IMR-90 (cell line): ENCODE measurements at regions not wholly inside any gene's neighbourhood (a gene's known extent, or its start where the extent isn't known, plus 50 kb on each side); places are given as distances from the start of the nearest gene placed in this dataset.

Experiments used
- ATAC-seq: fragments of 200-7000 bp; cut with Tn5 transposase; 2 replicates; pipeline ENCODE4 v1.9.1; 2020; ENCODE audit warnings: low read depth, mild to moderate bottlenecking, moderate library complexity
- BruUV-seq: library from RNA; stranded (reverse); fragments of 400-500 nt; replicated peaks from 2 replicates; lab custom pipeline; 2021; lab: Mats Ljungman, UMichigan
- CTCF ChIA-PET: fragments of 300-600 bp; formaldehyde crosslinking; extraction: SDS; loops from one replicate; lab custom pipeline; 2021; ENCODE audit warnings: antibody characterized with exemption; lab: Yijun Ruan, JAX
- POLR2A ChIA-PET: fragments of 300-600 bp; sonication (Branson Sonifier 250); formaldehyde crosslinking; loops from one replicate; lab custom pipeline; 2022; ENCODE audit warnings: antibody characterized with exemption; ENCODE audit not compliant: unreplicated experiment; lab: Charles Lee
- DNase-seq: peaks from one replicate; pipeline ENCODE4 v3.0.0; 2013
- H2AFZ ChIP-seq: replicated peaks from 2 replicates; pipeline ENCODE3; 2013; ENCODE audit warnings: low read length, mild to moderate bottlenecking; ENCODE audit not compliant: poor library complexity
- H2AK5ac ChIP-seq: 2 replicates; pipeline ENCODE4 v1.6.1; 2013; ENCODE audit warnings: low read depth, low read length, inconsistent platforms
- H2AK9ac ChIP-seq: replicated peaks from 2 replicates; pipeline ENCODE3; 2013; ENCODE audit warnings: mild to moderate bottlenecking, low read depth, low read length, moderate library complexity; ENCODE audit not compliant: poor library complexity
- H2BK120ac ChIP-seq: 2 replicates; pipeline ENCODE4 v1.6.1; 2013; ENCODE audit warnings: low read depth, low read length, inconsistent platforms
- H2BK15ac ChIP-seq: 3 replicates; pipeline ENCODE4 v1.6.1; 2013; ENCODE audit warnings: low read depth, low read length, inconsistent platforms
- H2BK20ac ChIP-seq: 2 replicates; pipeline ENCODE4 v1.6.1; 2013; ENCODE audit warnings: low read depth, mild to moderate bottlenecking, inconsistent platforms, low read length, moderate library complexity
- H2BK5ac ChIP-seq: 2 replicates; pipeline ENCODE4 v1.6.1; 2013; ENCODE audit warnings: mild to moderate bottlenecking, low read depth, low read length, inconsistent platforms; ENCODE audit not compliant: poor library complexity, severe bottlenecking
- H3K14ac ChIP-seq: replicated peaks from 2 replicates; pipeline ENCODE4 v1.6.1; 2013; ENCODE audit warnings: low read depth, low read length, inconsistent platforms
- H3K18ac ChIP-seq: 2 replicates; pipeline ENCODE4 v1.6.1; 2013; ENCODE audit warnings: low read depth, low read length, control low read depth
- H3K23ac ChIP-seq: 2 replicates; pipeline ENCODE4 v1.6.1; 2013; ENCODE audit warnings: low read depth, low read length, inconsistent platforms
- H3K27ac ChIP-seq: 2 replicates; pipeline ENCODE4 v1.5.1; 2013; ENCODE audit warnings: mild to moderate bottlenecking, control low read depth, low read length; ENCODE audit not compliant: insufficient read depth
- H3K27me3 ChIP-seq: 2 replicates; pipeline ENCODE4 v1.6.1; 2013; ENCODE audit warnings: low read length; ENCODE audit not compliant: control insufficient read depth, insufficient read depth
- H3K36me3 ChIP-seq: 2 replicates; pipeline ENCODE4 v1.6.1; 2013; ENCODE audit warnings: low read length, mixed read lengths; ENCODE audit not compliant: control insufficient read depth, insufficient read depth
- H3K4ac ChIP-seq: 2 replicates; pipeline ENCODE4 v1.6.1; 2013; ENCODE audit warnings: low read depth, low read length, inconsistent platforms
- H3K4me1 ChIP-seq: 2 replicates; pipeline ENCODE4 v1.6.1; 2013; ENCODE audit warnings: low read length, mixed read lengths; ENCODE audit not compliant: control insufficient read depth, insufficient read depth
- H3K4me2 ChIP-seq: 2 replicates; pipeline ENCODE4 v1.6.1; 2013; ENCODE audit warnings: low read depth, mild to moderate bottlenecking, control low read depth, low read length, moderate library complexity
- H3K4me3 ChIP-seq: 2 replicates; pipeline ENCODE4 v1.5.1; 2013; ENCODE audit warnings: low read depth, mild to moderate bottlenecking, control low read depth, low read length, moderate library complexity; ENCODE audit not compliant: insufficient read depth
- H3K56ac ChIP-seq: 2 replicates; pipeline ENCODE4 v1.6.1; 2013; ENCODE audit warnings: low read length, inconsistent platforms; ENCODE audit not compliant: insufficient read depth; ENCODE audit errors: extremely low read depth
- H3K79me1 ChIP-seq, 2 experiments: 2 replicates each; pipeline ENCODE4 v1.6.1; 2013; ENCODE audit warnings: low read length in 2 of 2, inconsistent platforms in 1 of 2, low read depth in 1 of 2
- H3K9ac ChIP-seq: 2 replicates; pipeline ENCODE4 v1.6.1; 2013; ENCODE audit warnings: low read depth, low read length, control low read depth
- H3K9me1 ChIP-seq: 2 replicates; pipeline ENCODE4 v1.6.1; 2013; ENCODE audit warnings: low read length, inconsistent platforms; ENCODE audit not compliant: insufficient read depth
- H3K9me3 ChIP-seq: 2 replicates; pipeline ENCODE4 v1.6.1; 2013; ENCODE audit warnings: low read length; ENCODE audit not compliant: control insufficient read depth, insufficient read depth
- H4K20me1 ChIP-seq: 2 replicates; pipeline ENCODE4 v1.6.1; 2013; ENCODE audit warnings: low read length, inconsistent platforms; ENCODE audit not compliant: insufficient read depth
- H4K5ac ChIP-seq: 2 replicates; pipeline ENCODE4 v1.6.1; 2013; ENCODE audit warnings: mild to moderate bottlenecking, low read depth, low read length, control low read depth
- H4K8ac ChIP-seq, 2 experiments: 2 replicates each; pipeline ENCODE4 v1.6.1; 2013; ENCODE audit warnings: low read depth in 2 of 2, low read length in 2 of 2, control low read depth in 1 of 2, inconsistent platforms in 1 of 2
- H4K91ac ChIP-seq: 2 replicates; pipeline ENCODE4 v1.6.1; 2013; ENCODE audit warnings: low read depth, low read length, inconsistent platforms; ENCODE audit not compliant: insufficient read depth
- BHLHE40 ChIP-seq: fragments of 150-350 bp; IDR thresholded peaks from 2 replicates; pipeline ENCODE4 v1.6.1; 2016; ENCODE audit warnings: mild to moderate bottlenecking, low read depth, low read length
- CEBPB ChIP-seq: IDR thresholded peaks from 2 replicates; pipeline ENCODE4 v1.6.1; 2012; ENCODE audit warnings: low read depth, low read length, improper control_type of control experiment
- FOS ChIP-seq: fragments of 150-350 bp; IDR thresholded peaks from 2 replicates; pipeline ENCODE4 v1.6.1; 2016; ENCODE audit warnings: low read depth, low read length
- MXI1 ChIP-seq: IDR thresholded peaks from 2 replicates; pipeline ENCODE4 v1.6.1; 2012; ENCODE audit warnings: low read depth, mild to moderate bottlenecking, low read length, moderate library complexity, borderline replicate concordance
- POLR2A ChIP-seq: IDR thresholded peaks from 2 replicates; pipeline ENCODE4 v1.6.1; 2012; ENCODE audit warnings: mild to moderate bottlenecking, low read depth, low read length
- WGBS, 2 experiments: methylation state at CpG; one replicate each; pipeline versions ENCODE4 v1.1.5 to v1.1.7; 2013; ENCODE audit warnings: missing lambda C conversion rate in 2 of 2; ENCODE audit not compliant: insufficient read length in 1 of 2; ENCODE audit errors: extremely low coverage in 2 of 2; 5-methylcytosine and 5-hydroxymethylcytosine counted together
- dilution Hi-C: fragments of 300-500 bp; cut with HindIII; formaldehyde crosslinking; loops from one replicate; pipeline ENCODE4 v1.14.3; 2018; ENCODE audit warnings: low sequenced_read_pairs; ENCODE audit not compliant: unreplicated experiment
- in situ Hi-C: fragments of 300-500 bp; cut with MboI; formaldehyde crosslinking; loops from 3 replicates; pipeline ENCODE4 v1.14.3; 2019; ENCODE audit warnings: low sequenced_read_pairs, inconsistent platforms, mixed read lengths
- intact Hi-C: fragments of 100-400 bp; cut with micrococcal nuclease; formaldehyde crosslinking; loops from 2 replicates; pipeline ENCODE4 v1.10.0; 2022
- TF ChIP-seq, protein P1 (sequence below): fragments of 150-350 bp; IDR thresholded peaks from 2 replicates; pipeline ENCODE4 v1.6.1; 2016; ENCODE audit warnings: low read depth, mild to moderate bottlenecking, low read length, moderate library complexity, borderline replicate concordance

DNA sequence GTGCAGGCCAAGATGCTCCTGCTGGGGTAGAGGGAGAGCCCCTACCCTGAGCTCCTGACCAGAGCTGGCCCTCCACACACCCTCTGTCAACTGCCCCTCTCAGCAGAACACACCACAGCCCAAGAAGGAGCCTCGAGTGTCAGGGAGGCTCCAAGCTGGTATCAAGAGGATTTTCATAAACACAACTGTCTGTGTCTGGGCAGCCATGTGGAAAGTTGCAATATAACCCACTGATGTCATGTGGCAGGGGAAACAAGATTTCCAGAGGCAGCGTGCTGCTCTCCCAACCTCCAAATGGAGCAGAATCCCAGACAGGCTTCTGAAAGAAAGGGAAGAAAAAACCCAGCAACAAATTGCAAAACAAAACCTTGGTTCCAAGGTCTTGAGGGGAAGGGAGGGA is 569.9 kb downstream of the BUD13 start:
- Histone ChIP-seq H2AFZ (no peak overlapping the region), H3K36me3 (no peaks in the 10 kb centered on the region), H3K14ac (no peak overlapping the region), H4K91ac (no peak overlapping the region), H3K18ac (no peak overlapping the region), H3K4ac (no peak overlapping the region), H3K4me1 (no peaks in the 10 kb centered on the region), H2AK5ac (no peak overlapping the region), H3K79me1 (no peaks in the 10 kb centered on the region), H2AK9ac (no peak overlapping the region), H2BK15ac (no peak overlapping the region), H2BK120ac (no peak overlapping the region), H3K56ac (no peak overlapping the region), H3K4me3 (no peak overlapping the region), H3K27me3 (peaks cover 3% of the 10 kb centered on the region; the same call in 1 of the 2 replicates), H4K5ac (no peak overlapping the region), H4K8ac (no peak overlapping the region), H2BK5ac (no peak overlapping the region), H3K4me2 (no peak overlapping the region), H3K9ac (no peak overlapping the region), H3K9me3 (no peaks in the 10 kb centered on the region), H2BK20ac (no peak overlapping the region), H3K9me1 (no peaks in the 10 kb centered on the region), H3K27ac (no peak overlapping the region), H3K23ac (no peak overlapping the region), H4K20me1 (no peaks in the 10 kb centered on the region)
- BruUV-seq = no TSS peak
- POLR2A ChIA-PET = no interaction called here
- TF ChIP-seq, protein P1, sequence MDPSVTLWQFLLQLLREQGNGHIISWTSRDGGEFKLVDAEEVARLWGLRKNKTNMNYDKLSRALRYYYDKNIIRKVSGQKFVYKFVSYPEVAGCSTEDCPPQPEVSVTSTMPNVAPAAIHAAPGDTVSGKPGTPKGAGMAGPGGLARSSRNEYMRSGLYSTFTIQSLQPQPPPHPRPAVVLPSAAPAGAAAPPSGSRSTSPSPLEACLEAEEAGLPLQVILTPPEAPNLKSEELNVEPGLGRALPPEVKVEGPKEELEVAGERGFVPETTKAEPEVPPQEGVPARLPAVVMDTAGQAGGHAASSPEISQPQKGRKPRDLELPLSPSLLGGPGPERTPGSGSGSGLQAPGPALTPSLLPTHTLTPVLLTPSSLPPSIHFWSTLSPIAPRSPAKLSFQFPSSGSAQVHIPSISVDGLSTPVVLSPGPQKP = no peak
- no peak for TF ChIP-seq MXI1
- TF ChIP-seq CEBPB = no peak
- TF ChIP-seq BHLHE40 = no peak
- TF ChIP-seq POLR2A = no peak
- TF ChIP-seq FOS = no peak
- no peak for ATAC-seq
- no CpG with 5 or more reads among the region's 2 CpGs for WGBS, 2 experiments
- dilution Hi-C loops = no loop called here
- CTCF ChIA-PET = no interaction called here
- in situ Hi-C loops = no loop called here
- DNase-seq = no peak
- intact Hi-C loops = no loop called here
